Suprapubic skin (tissue), 4 donors: ENCODE measurements at regions not wholly inside any gene's neighbourhood (a gene's known extent, or its start where the extent isn't known, plus 50 kb on each side); places are given as distances from the start of the nearest gene placed in this dataset.

ENCODE experiments used
- EP300 ChIP-seq: sonication (generic); formaldehyde crosslinking; IDR thresholded peaks from one replicate; pipeline ENCODE4 v1.6.1; 2017; ENCODE audit warnings: antibody characterized with exemption
- POLR2AphosphoS5 ChIP-seq, 3 donors: sonication (generic); formaldehyde crosslinking; IDR thresholded peaks; one replicate each; pipeline ENCODE4 v1.6.1; 2017; ENCODE audit warnings: antibody characterized with exemption in 3 of 3

DNA sequence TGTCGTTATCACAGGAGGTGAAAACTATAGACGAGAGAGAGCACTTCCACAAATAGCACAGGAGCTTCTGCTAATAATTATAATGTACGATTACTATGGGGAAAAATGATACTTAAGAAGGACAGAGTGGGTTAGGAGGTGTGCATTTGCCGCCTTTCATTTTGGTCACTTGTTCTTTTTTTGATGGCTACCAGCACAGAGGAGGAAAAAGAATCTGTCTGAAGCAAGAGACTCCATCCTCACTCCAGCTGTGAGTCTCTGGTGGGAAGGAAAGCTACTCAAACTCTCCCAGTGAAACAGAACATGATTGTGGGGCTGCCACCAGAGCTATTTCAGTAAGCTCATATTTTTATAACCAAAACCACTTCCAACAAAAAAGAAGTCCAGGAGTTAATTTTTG is 270.4 kb upstream of the TMEM161B start:
- no peak for TF ChIP-seq POLR2AphosphoS5 (IDR thresholded peaks at IDR 0.05)
- TF ChIP-seq EP300 = no peak
